WTC11 (cell line): ENCODE measurements at regions not wholly inside any gene's neighbourhood (a gene's known extent, or its start where the extent isn't known, plus 50 kb on each side); places are given as distances from the start of the nearest gene placed in this dataset.

Source experiments
- ATAC-seq: fragments of 200-7000 bp; cut with Tn5 transposase; 2 replicates; pipeline ENCODE4 v1.10.0; 2021; ENCODE audit warnings: mild to moderate bottlenecking, moderate library complexity
- CTCF ChIA-PET: fragments of 300-600 bp; sonication (Branson Sonifier 250); formaldehyde crosslinking; loops from one replicate; lab custom pipeline; 2021; ENCODE audit warnings: antibody characterized with exemption; lab: Charles Lee
- POLR2A ChIA-PET: fragments of 350-600 bp; sonication (Branson Sonifier 250); formaldehyde crosslinking; loops from one replicate; lab custom pipeline; 2021; ENCODE audit warnings: antibody characterized with exemption; lab: Charles Lee
- DNase-seq: peaks from one replicate; pipeline ENCODE4 v3.0.0; 2021; ENCODE audit warnings: low spot score
- H3K27ac Mint-ChIP-seq: 2 replicates; pipeline ENCODE4 v1.8.0; 2021; ENCODE audit warnings: mixed read lengths
- H3K27me3 Mint-ChIP-seq: 2 replicates; pipeline ENCODE4 v1.8.0; 2021; ENCODE audit warnings: low read depth, mild to moderate bottlenecking, moderate library complexity, mixed read lengths
- H3K36me3 Mint-ChIP-seq: 2 replicates; pipeline ENCODE4 v1.8.0; 2021; ENCODE audit warnings: mixed read lengths
- H3K4me1 Mint-ChIP-seq: 2 replicates; pipeline ENCODE4 v1.8.0; 2022; ENCODE audit warnings: mixed read lengths
- H3K4me3 Mint-ChIP-seq: 2 replicates; pipeline ENCODE4 v1.8.0; 2021; ENCODE audit warnings: mild to moderate bottlenecking, moderate library complexity, mixed read lengths
- H3K9me3 Mint-ChIP-seq: 2 replicates; pipeline ENCODE4 v1.8.0; 2021; ENCODE audit warnings: mixed read lengths
- CBFB ChIP-seq: sonication (generic); formaldehyde crosslinking; IDR thresholded peaks from 2 replicates; pipeline ENCODE4 v1.8.1; 2022; ENCODE audit warnings: mild to moderate bottlenecking, low read depth, missing genetic modification reagents
- CREB1 ChIP-seq: sonication (generic); formaldehyde crosslinking; IDR thresholded peaks from 2 replicates; pipeline ENCODE4 v1.8.0; 2023; ENCODE audit warnings: mild to moderate bottlenecking, missing genetic modification reagents
- CREM ChIP-seq: sonication (generic); formaldehyde crosslinking; IDR thresholded peaks from 2 replicates; pipeline ENCODE4 v1.8.1; 2022; ENCODE audit warnings: mild to moderate bottlenecking, missing genetic modification reagents, moderate library complexity
- FOXK1 ChIP-seq: sonication (generic); formaldehyde crosslinking; IDR thresholded peaks from 2 replicates; pipeline ENCODE4 v1.8.0; 2022; ENCODE audit warnings: mild to moderate bottlenecking, moderate library complexity, missing genetic modification reagents
- MAX ChIP-seq: sonication (generic); formaldehyde crosslinking; IDR thresholded peaks from 2 replicates; pipeline ENCODE4 v1.8.0; 2022; ENCODE audit warnings: mild to moderate bottlenecking, missing genetic modification reagents
- MXD4 ChIP-seq: fragments of 250-450 bp; sonication (Bioruptor Pico); IDR thresholded peaks from 2 replicates; pipeline ENCODE4 v1.8.0; 2021; ENCODE audit warnings: mild to moderate bottlenecking, moderate library complexity, borderline replicate concordance
- MYBL2 ChIP-seq: sonication (generic); formaldehyde crosslinking; IDR thresholded peaks from 2 replicates; pipeline ENCODE4 v1.8.1; 2023; ENCODE audit warnings: mild to moderate bottlenecking, moderate library complexity, missing genetic modification reagents
- NFE2L1 ChIP-seq: sonication (generic); formaldehyde crosslinking; IDR thresholded peaks from 2 replicates; pipeline ENCODE4 v1.8.1; 2023; ENCODE audit warnings: missing genetic modification reagents
- NFYB ChIP-seq: sonication (generic); formaldehyde crosslinking; conservative IDR thresholded peaks from 2 replicates; pipeline ENCODE4 v1.8.0; 2022; ENCODE audit warnings: low read depth, missing genetic modification reagents
- RELA ChIP-seq: sonication (generic); formaldehyde crosslinking; IDR thresholded peaks from 2 replicates; pipeline ENCODE4 v1.8.1; 2022; ENCODE audit warnings: missing genetic modification reagents, mild to moderate bottlenecking, borderline replicate concordance
- RORB ChIP-seq: fragments of 250-450 bp; sonication (Bioruptor Pico); IDR thresholded peaks from 2 replicates; pipeline ENCODE4 v1.9.0; 2021; ENCODE audit warnings: mild to moderate bottlenecking
- TCF7 ChIP-seq: sonication (generic); formaldehyde crosslinking; IDR thresholded peaks from 2 replicates; pipeline ENCODE4 v1.8.0; 2022; ENCODE audit warnings: mild to moderate bottlenecking, low read depth, missing genetic modification reagents, moderate library complexity
- ZNF263 ChIP-seq: sonication (generic); formaldehyde crosslinking; IDR thresholded peaks from 2 replicates; pipeline ENCODE4 v1.8.1; 2022; ENCODE audit warnings: low read depth, mild to moderate bottlenecking, moderate library complexity, missing genetic modification reagents
- ZSCAN18 ChIP-seq: fragments of 250-450 bp; sonication (Bioruptor Pico); IDR thresholded peaks from 2 replicates; pipeline ENCODE4 v2.1.2; 2022; ENCODE audit warnings: mild to moderate bottlenecking, moderate library complexity
- TF ChIP-seq, protein P1 (sequence below): sonication (generic); formaldehyde crosslinking; IDR thresholded peaks from 2 replicates; pipeline ENCODE4 v1.8.0; 2022; ENCODE audit warnings: mild to moderate bottlenecking, missing genetic modification reagents
- TF ChIP-seq, protein P2 (sequence below): fragments of 250-450 bp; sonication (Bioruptor Pico); IDR thresholded peaks from 2 replicates; pipeline ENCODE4 v1.9.0; 2021; ENCODE audit warnings: mild to moderate bottlenecking
- TF ChIP-seq, protein P3 (sequence below): fragments of 200-600 bp; IDR thresholded peaks from 2 replicates; pipeline ENCODE4 v1.8.0; 2022; ENCODE audit warnings: antibody characterized with exemption
- TF ChIP-seq, protein P4 (sequence below): sonication (generic); formaldehyde crosslinking; IDR thresholded peaks from 2 replicates; pipeline ENCODE4 v1.8.1; 2023; ENCODE audit warnings: mild to moderate bottlenecking, missing genetic modification reagents, moderate library complexity
- TF ChIP-seq, protein P5 (sequence below): sonication (generic); formaldehyde crosslinking; IDR thresholded peaks from 2 replicates; pipeline ENCODE4 v1.8.1; 2023; ENCODE audit warnings: mild to moderate bottlenecking, missing genetic modification reagents, borderline replicate concordance
- TF ChIP-seq, protein P6 (sequence below): fragments of 250-450 bp; sonication (Bioruptor Pico); IDR thresholded peaks from 2 replicates; pipeline ENCODE4 v1.8.0; 2021; ENCODE audit warnings: mild to moderate bottlenecking
- TF ChIP-seq, protein P7 (sequence below): sonication (generic); formaldehyde crosslinking; IDR thresholded peaks from 2 replicates; pipeline ENCODE4 v1.8.1; 2023; ENCODE audit warnings: mild to moderate bottlenecking, moderate library complexity, missing genetic modification reagents

- H3K4me3 Mint-ChIP-seq, result no peak overlapping the region
- CTCF ChIA-PET, result no interaction called here
Observed at GRCh38 chr6:121730616-121731015, 295.2 kb downstream of the GJA1 start.

DNA sequence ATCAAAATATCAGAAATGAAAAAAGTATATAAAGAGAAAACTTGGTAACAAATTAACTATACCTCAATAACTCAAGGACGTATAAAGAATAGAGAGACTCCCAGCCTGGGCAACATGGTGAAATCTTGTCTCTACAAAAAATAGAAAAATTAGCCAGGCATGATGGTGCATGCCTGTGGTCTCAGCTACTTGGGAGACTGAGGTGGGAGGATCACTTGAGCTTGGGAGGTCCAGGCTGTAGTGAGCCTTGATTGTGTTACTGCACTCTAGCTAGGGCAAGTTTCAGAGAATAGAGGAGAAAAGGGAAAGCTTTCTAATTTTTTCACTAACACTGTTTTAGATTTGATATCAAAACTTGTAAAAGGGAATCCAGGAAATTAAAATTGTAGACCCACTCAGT is 295.9 kb downstream of the GJA1 start:
- H3K9me3 Mint-ChIP-seq, result peaks cover 16% of the 10 kb centered on the region
- no peak overlapping the region for H3K4me3 Mint-ChIP-seq
- H3K27ac Mint-ChIP-seq, result no peak overlapping the region
- no peaks in the 10 kb centered on the region; the same call in 1 of the 2 replicates for H3K4me1 Mint-ChIP-seq
- CTCF ChIA-PET, result no interaction called here
- H3K36me3 Mint-ChIP-seq, result peaks cover 16% of the 10 kb centered on the region
- TF ChIP-seq, protein P1, sequence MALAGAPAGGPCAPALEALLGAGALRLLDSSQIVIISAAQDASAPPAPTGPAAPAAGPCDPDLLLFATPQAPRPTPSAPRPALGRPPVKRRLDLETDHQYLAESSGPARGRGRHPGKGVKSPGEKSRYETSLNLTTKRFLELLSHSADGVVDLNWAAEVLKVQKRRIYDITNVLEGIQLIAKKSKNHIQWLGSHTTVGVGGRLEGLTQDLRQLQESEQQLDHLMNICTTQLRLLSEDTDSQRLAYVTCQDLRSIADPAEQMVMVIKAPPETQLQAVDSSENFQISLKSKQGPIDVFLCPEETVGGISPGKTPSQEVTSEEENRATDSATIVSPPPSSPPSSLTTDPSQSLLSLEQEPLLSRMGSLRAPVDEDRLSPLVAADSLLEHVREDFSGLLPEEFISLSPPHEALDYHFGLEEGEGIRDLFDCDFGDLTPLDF (CRISPR knock-in tag), result no peak
- TF ChIP-seq, protein P2, sequence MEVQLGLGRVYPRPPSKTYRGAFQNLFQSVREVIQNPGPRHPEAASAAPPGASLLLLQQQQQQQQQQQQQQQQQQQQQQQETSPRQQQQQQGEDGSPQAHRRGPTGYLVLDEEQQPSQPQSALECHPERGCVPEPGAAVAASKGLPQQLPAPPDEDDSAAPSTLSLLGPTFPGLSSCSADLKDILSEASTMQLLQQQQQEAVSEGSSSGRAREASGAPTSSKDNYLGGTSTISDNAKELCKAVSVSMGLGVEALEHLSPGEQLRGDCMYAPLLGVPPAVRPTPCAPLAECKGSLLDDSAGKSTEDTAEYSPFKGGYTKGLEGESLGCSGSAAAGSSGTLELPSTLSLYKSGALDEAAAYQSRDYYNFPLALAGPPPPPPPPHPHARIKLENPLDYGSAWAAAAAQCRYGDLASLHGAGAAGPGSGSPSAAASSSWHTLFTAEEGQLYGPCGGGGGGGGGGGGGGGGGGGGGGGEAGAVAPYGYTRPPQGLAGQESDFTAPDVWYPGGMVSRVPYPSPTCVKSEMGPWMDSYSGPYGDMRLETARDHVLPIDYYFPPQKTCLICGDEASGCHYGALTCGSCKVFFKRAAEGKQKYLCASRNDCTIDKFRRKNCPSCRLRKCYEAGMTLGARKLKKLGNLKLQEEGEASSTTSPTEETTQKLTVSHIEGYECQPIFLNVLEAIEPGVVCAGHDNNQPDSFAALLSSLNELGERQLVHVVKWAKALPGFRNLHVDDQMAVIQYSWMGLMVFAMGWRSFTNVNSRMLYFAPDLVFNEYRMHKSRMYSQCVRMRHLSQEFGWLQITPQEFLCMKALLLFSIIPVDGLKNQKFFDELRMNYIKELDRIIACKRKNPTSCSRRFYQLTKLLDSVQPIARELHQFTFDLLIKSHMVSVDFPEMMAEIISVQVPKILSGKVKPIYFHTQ (CRISPR knock-in tag), result no peak
- TF ChIP-seq, protein P3, sequence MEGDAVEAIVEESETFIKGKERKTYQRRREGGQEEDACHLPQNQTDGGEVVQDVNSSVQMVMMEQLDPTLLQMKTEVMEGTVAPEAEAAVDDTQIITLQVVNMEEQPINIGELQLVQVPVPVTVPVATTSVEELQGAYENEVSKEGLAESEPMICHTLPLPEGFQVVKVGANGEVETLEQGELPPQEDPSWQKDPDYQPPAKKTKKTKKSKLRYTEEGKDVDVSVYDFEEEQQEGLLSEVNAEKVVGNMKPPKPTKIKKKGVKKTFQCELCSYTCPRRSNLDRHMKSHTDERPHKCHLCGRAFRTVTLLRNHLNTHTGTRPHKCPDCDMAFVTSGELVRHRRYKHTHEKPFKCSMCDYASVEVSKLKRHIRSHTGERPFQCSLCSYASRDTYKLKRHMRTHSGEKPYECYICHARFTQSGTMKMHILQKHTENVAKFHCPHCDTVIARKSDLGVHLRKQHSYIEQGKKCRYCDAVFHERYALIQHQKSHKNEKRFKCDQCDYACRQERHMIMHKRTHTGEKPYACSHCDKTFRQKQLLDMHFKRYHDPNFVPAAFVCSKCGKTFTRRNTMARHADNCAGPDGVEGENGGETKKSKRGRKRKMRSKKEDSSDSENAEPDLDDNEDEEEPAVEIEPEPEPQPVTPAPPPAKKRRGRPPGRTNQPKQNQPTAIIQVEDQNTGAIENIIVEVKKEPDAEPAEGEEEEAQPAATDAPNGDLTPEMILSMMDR, result no peak
- TF ChIP-seq RELA, result no peak
- TF ChIP-seq CREM (CRISPR knock-in tag), result no peak
- TF ChIP-seq, protein P4, sequence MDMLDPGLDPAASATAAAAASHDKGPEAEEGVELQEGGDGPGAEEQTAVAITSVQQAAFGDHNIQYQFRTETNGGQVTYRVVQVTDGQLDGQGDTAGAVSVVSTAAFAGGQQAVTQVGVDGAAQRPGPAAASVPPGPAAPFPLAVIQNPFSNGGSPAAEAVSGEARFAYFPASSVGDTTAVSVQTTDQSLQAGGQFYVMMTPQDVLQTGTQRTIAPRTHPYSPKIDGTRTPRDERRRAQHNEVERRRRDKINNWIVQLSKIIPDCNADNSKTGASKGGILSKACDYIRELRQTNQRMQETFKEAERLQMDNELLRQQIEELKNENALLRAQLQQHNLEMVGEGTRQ (CRISPR knock-in tag), result no peak
- no peak for TF ChIP-seq MYBL2 (CRISPR knock-in tag)
- TF ChIP-seq ZNF263 (CRISPR knock-in tag), result no peak
- TF ChIP-seq, protein P5, sequence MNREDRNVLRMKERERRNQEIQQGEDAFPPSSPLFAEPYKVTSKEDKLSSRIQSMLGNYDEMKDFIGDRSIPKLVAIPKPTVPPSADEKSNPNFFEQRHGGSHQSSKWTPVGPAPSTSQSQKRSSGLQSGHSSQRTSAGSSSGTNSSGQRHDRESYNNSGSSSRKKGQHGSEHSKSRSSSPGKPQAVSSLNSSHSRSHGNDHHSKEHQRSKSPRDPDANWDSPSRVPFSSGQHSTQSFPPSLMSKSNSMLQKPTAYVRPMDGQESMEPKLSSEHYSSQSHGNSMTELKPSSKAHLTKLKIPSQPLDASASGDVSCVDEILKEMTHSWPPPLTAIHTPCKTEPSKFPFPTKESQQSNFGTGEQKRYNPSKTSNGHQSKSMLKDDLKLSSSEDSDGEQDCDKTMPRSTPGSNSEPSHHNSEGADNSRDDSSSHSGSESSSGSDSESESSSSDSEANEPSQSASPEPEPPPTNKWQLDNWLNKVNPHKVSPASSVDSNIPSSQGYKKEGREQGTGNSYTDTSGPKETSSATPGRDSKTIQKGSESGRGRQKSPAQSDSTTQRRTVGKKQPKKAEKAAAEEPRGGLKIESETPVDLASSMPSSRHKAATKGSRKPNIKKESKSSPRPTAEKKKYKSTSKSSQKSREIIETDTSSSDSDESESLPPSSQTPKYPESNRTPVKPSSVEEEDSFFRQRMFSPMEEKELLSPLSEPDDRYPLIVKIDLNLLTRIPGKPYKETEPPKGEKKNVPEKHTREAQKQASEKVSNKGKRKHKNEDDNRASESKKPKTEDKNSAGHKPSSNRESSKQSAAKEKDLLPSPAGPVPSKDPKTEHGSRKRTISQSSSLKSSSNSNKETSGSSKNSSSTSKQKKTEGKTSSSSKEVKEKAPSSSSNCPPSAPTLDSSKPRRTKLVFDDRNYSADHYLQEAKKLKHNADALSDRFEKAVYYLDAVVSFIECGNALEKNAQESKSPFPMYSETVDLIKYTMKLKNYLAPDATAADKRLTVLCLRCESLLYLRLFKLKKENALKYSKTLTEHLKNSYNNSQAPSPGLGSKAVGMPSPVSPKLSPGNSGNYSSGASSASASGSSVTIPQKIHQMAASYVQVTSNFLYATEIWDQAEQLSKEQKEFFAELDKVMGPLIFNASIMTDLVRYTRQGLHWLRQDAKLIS (CRISPR knock-in tag), result no peak
- TF ChIP-seq RORB (CRISPR knock-in tag), result no peak
- no peak for TF ChIP-seq ZSCAN18
- TF ChIP-seq CREB1 (CRISPR knock-in tag), result no peak
- TF ChIP-seq, protein P6, sequence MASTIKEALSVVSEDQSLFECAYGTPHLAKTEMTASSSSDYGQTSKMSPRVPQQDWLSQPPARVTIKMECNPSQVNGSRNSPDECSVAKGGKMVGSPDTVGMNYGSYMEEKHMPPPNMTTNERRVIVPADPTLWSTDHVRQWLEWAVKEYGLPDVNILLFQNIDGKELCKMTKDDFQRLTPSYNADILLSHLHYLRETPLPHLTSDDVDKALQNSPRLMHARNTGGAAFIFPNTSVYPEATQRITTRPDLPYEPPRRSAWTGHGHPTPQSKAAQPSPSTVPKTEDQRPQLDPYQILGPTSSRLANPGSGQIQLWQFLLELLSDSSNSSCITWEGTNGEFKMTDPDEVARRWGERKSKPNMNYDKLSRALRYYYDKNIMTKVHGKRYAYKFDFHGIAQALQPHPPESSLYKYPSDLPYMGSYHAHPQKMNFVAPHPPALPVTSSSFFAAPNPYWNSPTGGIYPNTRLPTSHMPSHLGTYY (CRISPR knock-in tag), result no peak
- no peak for TF ChIP-seq CBFB (CRISPR knock-in tag)
- no peak for TF ChIP-seq NFYB (CRISPR knock-in tag)
- DNase-seq (no peak), ATAC-seq (no peak)
- POLR2A ChIA-PET, result no interaction called here
- H3K27me3 Mint-ChIP-seq, result no peaks in the 10 kb centered on the region; the same call in 1 of the 2 replicates

More at GRCh38 chr6:121730616-121731015, 295.2 kb downstream of the GJA1 start:
- POLR2A ChIA-PET, result no interaction called here
- Mint-ChIP-seq H3K36me3 (peaks cover 16% of the 10 kb centered on the region), H3K27me3 (no peaks in the 10 kb centered on the region; the same call in 1 of the 2 replicates), H3K4me1 (no peaks in the 10 kb centered on the region; the same call in 1 of the 2 replicates), H3K9me3 (peaks cover 16% of the 10 kb centered on the region), H3K27ac (no peak overlapping the region)
- DNase-seq (no peak), ATAC-seq (no peak)
- TF ChIP-seq MXD4, result no peak
- no peak for TF ChIP-seq FOXK1
- no peak for TF ChIP-seq NFE2L1 (CRISPR knock-in tag)
- no peak for TF ChIP-seq TCF7 (CRISPR knock-in tag)
- TF ChIP-seq, protein P7, sequence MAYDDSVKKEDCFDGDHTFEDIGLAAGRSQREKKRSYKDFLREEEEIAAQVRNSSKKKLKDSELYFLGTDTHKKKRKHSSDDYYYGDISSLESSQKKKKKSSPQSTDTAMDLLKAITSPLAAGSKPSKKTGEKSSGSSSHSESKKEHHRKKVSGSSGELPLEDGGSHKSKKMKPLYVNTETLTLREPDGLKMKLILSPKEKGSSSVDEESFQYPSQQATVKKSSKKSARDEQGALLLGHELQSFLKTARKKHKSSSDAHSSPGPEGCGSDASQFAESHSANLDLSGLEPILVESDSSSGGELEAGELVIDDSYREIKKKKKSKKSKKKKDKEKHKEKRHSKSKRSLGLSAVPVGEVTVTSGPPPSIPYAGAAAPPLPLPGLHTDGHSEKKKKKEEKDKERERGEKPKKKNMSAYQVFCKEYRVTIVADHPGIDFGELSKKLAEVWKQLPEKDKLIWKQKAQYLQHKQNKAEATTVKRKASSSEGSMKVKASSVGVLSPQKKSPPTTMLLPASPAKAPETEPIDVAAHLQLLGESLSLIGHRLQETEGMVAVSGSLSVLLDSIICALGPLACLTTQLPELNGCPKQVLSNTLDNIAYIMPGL (CRISPR knock-in tag), result no peak
- no peak for TF ChIP-seq MAX (CRISPR knock-in tag)
